Activated CD4-positive, alpha-beta T cell treated with anti-CD3 and anti-CD28 coated beads, Interleukin-2, amount 10 ng/mL, durations not matched to agents 7 days and 5 days (primary cell): ENCODE measurements at regions not wholly inside any gene's neighbourhood (a gene's known extent, or its start where the extent isn't known, plus 50 kb on each side); places are given as distances from the start of the nearest gene placed in this dataset.

Experiments
- CTCF ChIA-PET: fragments of 350-600 bp; sonication (Branson Sonifier 250); formaldehyde crosslinking; loops from one replicate; lab custom pipeline; 2021; ENCODE audit warnings: antibody characterized with exemption; lab: Charles Lee
- POLR2A ChIA-PET: fragments of 350-600 bp; sonication (Branson Sonifier 250); formaldehyde crosslinking; loops from one replicate; lab custom pipeline; 2021; ENCODE audit warnings: antibody characterized with exemption; lab: Charles Lee
- DNase-seq: peaks from one replicate; pipeline ENCODE4 v3.0.0-alpha.2; 2020
- H3K27ac Mint-ChIP-seq: one replicate; pipeline ENCODE4 v1.8.0; 2021; ENCODE audit warnings: mild to moderate bottlenecking, moderate library complexity, mixed read lengths
- H3K27me3 Mint-ChIP-seq: one replicate; pipeline ENCODE4 v1.8.0; 2021; ENCODE audit warnings: mixed read lengths
- H3K36me3 Mint-ChIP-seq: one replicate; pipeline ENCODE4 v1.8.0; 2021; ENCODE audit warnings: low read depth, mixed read lengths
- H3K4me1 Mint-ChIP-seq: one replicate; pipeline ENCODE4 v1.8.0; 2021; ENCODE audit warnings: mixed read lengths
- H3K4me3 Mint-ChIP-seq: one replicate; pipeline ENCODE4 v1.8.0; 2021; ENCODE audit warnings: mild to moderate bottlenecking, moderate library complexity, mixed read lengths
- H3K9me3 Mint-ChIP-seq: one replicate; pipeline ENCODE4 v1.8.0; 2021; ENCODE audit warnings: mixed read lengths

DNA sequence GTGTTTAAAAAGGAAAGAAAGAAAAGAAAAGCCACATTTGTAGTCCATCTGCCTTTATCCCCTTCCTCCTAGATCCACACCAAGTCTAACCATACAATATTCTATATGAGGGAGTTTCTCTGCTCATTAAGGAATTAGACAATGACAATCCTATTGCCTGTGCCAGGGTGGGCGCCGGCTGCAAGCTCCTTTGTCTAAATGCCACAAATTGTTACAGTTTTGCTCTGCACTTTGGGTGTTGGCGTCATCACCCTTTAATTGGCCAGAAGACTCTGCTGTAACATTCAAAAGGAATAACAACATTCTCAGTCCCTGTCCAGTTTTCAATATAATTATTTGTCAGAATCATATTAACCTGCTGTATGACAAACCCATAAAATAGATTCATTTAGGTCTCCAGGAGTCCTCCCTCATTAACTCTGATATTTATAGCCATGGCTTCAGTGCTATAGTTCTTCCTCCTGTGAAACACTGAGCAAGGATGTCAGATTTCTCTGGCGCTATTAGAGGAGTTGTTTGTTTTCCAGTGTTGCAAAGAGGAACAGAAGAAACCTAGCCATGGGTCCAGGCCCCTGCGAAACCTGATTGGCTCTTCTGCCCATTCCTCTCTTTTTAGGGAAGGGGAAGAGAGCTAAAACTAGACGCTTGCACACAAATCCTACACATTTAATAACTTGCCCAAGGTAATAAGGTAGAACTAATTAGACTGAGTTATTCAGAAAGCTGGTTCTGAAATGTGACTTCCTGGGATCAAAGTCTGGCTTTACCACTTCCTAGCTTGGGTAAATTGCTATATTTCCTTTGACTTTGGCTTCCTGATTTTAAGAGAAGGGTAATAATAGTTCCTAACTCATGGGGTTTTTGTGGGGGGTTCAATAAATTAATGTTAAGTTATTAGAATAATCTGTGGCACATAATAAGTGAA lies 112.4 kb downstream of the CD47 start:
- peak overlapping the region; percentile 5 for H3K4me3 Mint-ChIP-seq
- peak overlapping the region; percentile 37 for H3K27ac Mint-ChIP-seq
- peaks cover 4% of the 10 kb centered on the region for H3K36me3 Mint-ChIP-seq
- peaks cover 42% of the 10 kb centered on the region for H3K4me1 Mint-ChIP-seq
- ChIA-PET POLR2A (no interaction called here), CTCF (interaction anchor here (0.6 to 1.2 kb wide), 2 partner anchors 8 to 51 kb away, joined by 3 read pairs; no protein-coding TSS in a partner anchor)
- peaks cover 4% of the 10 kb centered on the region for H3K9me3 Mint-ChIP-seq
- H3K27me3 Mint-ChIP-seq = peaks cover 3% of the 10 kb centered on the region
- DNase-seq = no peak

GRCh38 chr3:107977221-107978130 lies 113.4 kb downstream of the CD47 start:
- CTCF ChIA-PET = interaction anchor here (1.7 kb wide), 1 partner anchor 8 kb away, joined by 3 read pairs; no protein-coding TSS in a partner anchor
- Mint-ChIP-seq H3K4me1 (peaks cover 42% of the 10 kb centered on the region), H3K9me3 (peaks cover 4% of the 10 kb centered on the region), H3K27me3 (peaks cover 4% of the 10 kb centered on the region), H3K27ac (no peak overlapping the region), H3K4me3 (no peak overlapping the region), H3K36me3 (peaks cover 4% of the 10 kb centered on the region)
- no peak for DNase-seq
- POLR2A ChIA-PET = no interaction called here

DNA sequence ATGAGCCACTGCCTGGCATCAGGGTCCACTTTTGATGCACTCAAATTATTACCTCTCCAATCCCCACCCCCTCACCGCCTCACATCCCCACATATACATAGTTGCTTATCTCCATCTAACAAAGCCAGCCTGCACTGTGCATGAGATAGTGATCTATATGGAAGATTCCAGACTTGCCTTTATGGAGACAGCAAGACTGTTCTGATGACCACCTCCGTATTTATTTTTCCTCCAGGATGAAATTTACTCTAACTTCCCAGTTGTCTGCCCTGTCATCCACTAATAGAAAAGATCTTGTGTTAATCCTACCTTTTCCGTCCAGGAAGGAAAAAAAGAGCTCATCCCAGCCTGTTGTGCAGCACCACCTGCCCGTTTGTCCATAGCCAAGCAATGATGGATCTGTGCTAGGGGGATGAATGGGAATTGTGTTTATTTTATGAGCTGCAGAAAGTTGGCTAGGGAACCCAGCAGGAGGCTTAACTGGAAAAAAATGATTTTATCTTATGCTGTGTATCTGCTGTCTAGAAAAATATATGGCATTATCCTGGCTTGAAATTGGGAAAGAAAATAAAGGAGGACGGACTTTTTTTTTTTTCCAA lies 114.5 kb downstream of the CD47 start:
- CTCF ChIA-PET = interaction anchor here (1.2 to 1.7 kb wide), 3 partner anchors 10 to 33 kb away, joined by 3 read pairs; no protein-coding TSS in a partner anchor
- Mint-ChIP-seq H3K36me3 (peaks cover 4% of the 10 kb centered on the region), H3K4me3 (no peak overlapping the region), H3K27ac (peak overlapping the region; percentile 39), H3K27me3 (peaks cover 3% of the 10 kb centered on the region), H3K4me1 (peaks cover 42% of the 10 kb centered on the region), H3K9me3 (peaks cover 4% of the 10 kb centered on the region)
- POLR2A ChIA-PET = no interaction called here
- DNase-seq = no peak

DNA sequence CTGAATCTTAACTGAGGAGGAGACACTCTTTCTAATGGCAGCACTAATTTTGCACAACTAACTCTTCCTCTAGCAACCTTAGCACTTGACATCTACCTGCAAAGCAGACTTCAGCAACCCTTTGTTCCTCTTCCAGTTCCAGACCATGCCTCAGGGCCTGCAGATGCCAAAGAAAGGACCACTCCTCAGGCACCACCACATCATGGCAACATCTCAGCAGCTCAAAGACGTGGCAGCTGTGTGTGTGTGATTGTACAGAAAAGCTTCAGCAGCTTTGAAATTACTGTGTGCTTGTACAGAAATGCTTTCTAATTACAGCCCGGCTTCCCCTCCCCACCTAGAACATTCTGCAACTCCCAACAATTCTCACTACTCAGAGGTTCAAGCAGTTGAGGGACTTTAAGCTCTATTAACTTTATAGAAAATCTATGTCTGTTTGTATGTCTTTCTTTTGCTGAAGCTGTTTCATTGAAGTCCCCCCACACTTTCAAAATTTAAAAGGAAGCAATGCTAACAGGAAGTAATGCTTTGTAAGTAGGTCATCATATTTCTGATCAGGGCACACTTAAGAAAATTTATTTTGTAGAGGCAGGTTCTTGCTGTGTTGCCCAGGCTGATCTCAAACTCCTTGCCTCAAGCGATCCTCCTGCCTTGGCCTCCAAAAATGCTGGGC lies 115.2 kb downstream of the CD47 start:
- H3K27ac Mint-ChIP-seq = peak overlapping the region; percentile 42
- CTCF ChIA-PET = interaction anchor here (0.5 to 1.9 kb wide), 5 partner anchors 10 to 618 kb away, joined by 3 to 6 read pairs (median 3); no protein-coding TSS in a partner anchor
- DNase-seq = no peak

GRCh38 chr3:107973961-107974360 lies 116.9 kb downstream of the CD47 start:
- Mint-ChIP-seq H3K4me1 (peaks cover 29% of the 10 kb centered on the region), H3K9me3 (no peaks in the 10 kb centered on the region), H3K27ac (no peak overlapping the region), H3K4me3 (no peak overlapping the region), H3K36me3 (no peaks in the 10 kb centered on the region), H3K27me3 (peaks cover 3% of the 10 kb centered on the region)
- CTCF ChIA-PET = interaction anchor here (1.1 to 1.9 kb wide), 3 partner anchors 10 to 33 kb away, joined by 3 to 6 read pairs (median 4); no protein-coding TSS in a partner anchor
- POLR2A ChIA-PET = no interaction called here
- DNase-seq = no peak

More for the DNA sequence above, 115.2 kb downstream of the CD47 start:
- Mint-ChIP-seq H3K4me3 (no peak overlapping the region), H3K27me3 (peaks cover 3% of the 10 kb centered on the region), H3K36me3 (peaks cover 4% of the 10 kb centered on the region), H3K4me1 (peaks cover 42% of the 10 kb centered on the region), H3K9me3 (peaks cover 4% of the 10 kb centered on the region)
- POLR2A ChIA-PET = no interaction called here

- no peaks in the 10 kb centered on the region for H3K9me3 Mint-ChIP-seq
- H3K4me1 Mint-ChIP-seq = peaks cover 21% of the 10 kb centered on the region
- ChIA-PET POLR2A (no interaction called here), CTCF (interaction anchor here (1.1 kb wide), 1 partner anchor 12 kb away, joined by 3 read pairs; no protein-coding TSS in a partner anchor)
- no peak overlapping the region for H3K27ac Mint-ChIP-seq
- no peak for DNase-seq
- H3K27me3 Mint-ChIP-seq = peaks cover 3% of the 10 kb centered on the region
- no peak overlapping the region for H3K4me3 Mint-ChIP-seq
- no peaks in the 10 kb centered on the region for H3K36me3 Mint-ChIP-seq
These were observed 117.7 kb downstream of the CD47 start for GRCh38 chr3:107973152-107973551.

DNA sequence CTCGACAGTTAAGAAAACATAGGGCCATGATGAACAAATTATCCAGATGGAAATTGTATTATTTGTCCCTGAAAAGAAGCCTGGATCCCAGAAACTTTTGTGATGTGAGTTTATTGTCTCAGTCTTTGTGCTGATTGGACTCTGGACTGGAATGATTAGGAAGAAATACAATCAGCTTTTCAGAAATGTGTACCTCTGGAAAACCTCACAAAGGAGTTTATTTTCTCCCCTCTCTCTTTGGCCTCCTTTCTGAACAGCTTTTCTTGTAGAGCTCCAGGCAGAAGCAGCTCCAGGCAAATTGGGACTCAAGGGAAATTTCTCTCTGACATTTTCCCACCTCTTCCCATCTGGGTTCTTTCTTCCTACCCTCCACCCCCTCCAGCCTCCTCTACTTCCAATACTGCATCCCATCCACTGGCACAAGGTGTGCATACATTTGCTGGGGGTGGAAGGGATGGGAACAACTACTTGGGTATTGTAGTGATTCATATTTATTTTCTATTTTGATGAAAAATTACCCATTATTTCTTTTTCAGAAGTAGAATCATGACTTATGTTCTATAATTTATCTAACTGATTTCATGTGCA lies 119.7 kb downstream of the CD47 start:
- Mint-ChIP-seq H3K4me3 (no peak overlapping the region), H3K27ac (no peak overlapping the region), H3K27me3 (peaks cover 3% of the 10 kb centered on the region), H3K9me3 (no peaks in the 10 kb centered on the region), H3K36me3 (no peaks in the 10 kb centered on the region), H3K4me1 (peaks cover 9% of the 10 kb centered on the region)
- ChIA-PET POLR2A (no interaction called here), CTCF (interaction anchor here (0.8 to 2.0 kb wide), 3 partner anchors 9 to 16 kb away, joined by 3 to 4 read pairs (median 3); no protein-coding TSS in a partner anchor)
- DNase-seq = no peak

- CTCF ChIA-PET = interaction anchor here (0.8 to 2.0 kb wide), 4 partner anchors 9 to 15 kb away, joined by 3 to 4 read pairs (median 3); no protein-coding TSS in a partner anchor
- Mint-ChIP-seq H3K36me3 (no peaks in the 10 kb centered on the region), H3K9me3 (no peaks in the 10 kb centered on the region), H3K4me1 (no peaks in the 10 kb centered on the region), H3K27ac (no peak overlapping the region), H3K4me3 (no peak overlapping the region), H3K27me3 (peaks cover 3% of the 10 kb centered on the region)
- POLR2A ChIA-PET = no interaction called here
- DNase-seq = no peak
These were observed 120.6 kb downstream of the CD47 start for GRCh38 chr3:107969994-107970819.

DNA sequence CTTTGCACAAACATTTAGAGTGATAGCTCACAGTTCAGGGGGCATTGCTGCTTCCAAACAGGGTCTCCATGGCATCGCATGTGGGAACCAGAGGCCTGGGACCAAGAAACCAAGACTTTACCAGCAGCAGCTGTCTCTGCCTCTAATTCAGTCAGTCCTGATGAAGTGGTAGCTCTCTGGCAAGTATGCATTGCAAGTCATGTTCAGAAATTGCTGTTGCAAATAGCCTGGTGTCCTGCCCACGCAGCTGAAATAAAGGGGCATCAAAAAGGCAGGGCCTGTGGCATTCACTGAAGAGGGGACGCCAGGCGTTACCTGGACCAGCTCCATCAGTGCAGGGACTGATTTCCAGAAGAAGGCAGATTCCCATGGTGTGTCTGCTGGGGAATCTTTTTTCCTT lies 121.3 kb downstream of the CD47 start:
- POLR2A ChIA-PET = no interaction called here
- no peaks in the 10 kb centered on the region for H3K4me1 Mint-ChIP-seq

GRCh38 chr3:107966276-107966675 lies 124.6 kb downstream of the CD47 start:
- ChIA-PET CTCF (no interaction called here), POLR2A (no interaction called here)
- H3K9me3 Mint-ChIP-seq = no peaks in the 10 kb centered on the region
- DNase-seq = no peak
- H3K27me3 Mint-ChIP-seq = no peaks in the 10 kb centered on the region
- no peaks in the 10 kb centered on the region for H3K36me3 Mint-ChIP-seq
- no peak overlapping the region for H3K27ac Mint-ChIP-seq
- H3K4me1 Mint-ChIP-seq = no peaks in the 10 kb centered on the region
- no peak overlapping the region for H3K4me3 Mint-ChIP-seq

More for the DNA sequence above, 121.3 kb downstream of the CD47 start:
- Mint-ChIP-seq H3K36me3 (no peaks in the 10 kb centered on the region), H3K9me3 (no peaks in the 10 kb centered on the region), H3K27me3 (peaks cover 3% of the 10 kb centered on the region), H3K27ac (no peak overlapping the region), H3K4me3 (no peak overlapping the region)
- CTCF ChIA-PET = interaction anchor here (0.8 to 2.0 kb wide), 4 partner anchors 10 to 13 kb away, joined by 3 to 4 read pairs (median 4); no protein-coding TSS in a partner anchor
- DNase-seq = no peak
